Mucosa of stomach (tissue), 1 donor: ENCODE measurements at regions not wholly inside any gene's neighbourhood (a gene's known extent, or its start where the extent isn't known, plus 50 kb on each side); places are given as distances from the start of the nearest gene placed in this dataset.

ENCODE experiments used
- H3K27me3 ChIP-seq: one replicate; pipeline ENCODE4 v1.7.0; 2013; ENCODE audit warnings: mild to moderate bottlenecking, low read length; ENCODE audit not compliant: control insufficient read depth, insufficient read depth
- H3K36me3 ChIP-seq: one replicate; pipeline ENCODE4 v1.7.0; 2013; ENCODE audit warnings: low read length; ENCODE audit not compliant: control insufficient read depth, insufficient read depth
- H3K4me1 ChIP-seq: one replicate; pipeline ENCODE4 v1.7.0; 2013; ENCODE audit warnings: mild to moderate bottlenecking, low read length; ENCODE audit not compliant: control insufficient read depth, insufficient read depth
- H3K4me3 ChIP-seq: one replicate; pipeline ENCODE4 v1.7.0; 2013; ENCODE audit warnings: low read length
- H3K9ac ChIP-seq: one replicate; pipeline ENCODE4 v1.7.0; 2013; ENCODE audit warnings: mild to moderate bottlenecking, low read length, moderate library complexity
- H3K9me3 ChIP-seq: one replicate; pipeline ENCODE4 v1.7.0; 2013; ENCODE audit warnings: mild to moderate bottlenecking, low read length, moderate library complexity; ENCODE audit not compliant: control insufficient read depth
- donor health status: Pancreatic carcinoma.

- H3K9me3 ChIP-seq = no peaks in the 10 kb centered on the region
- no peaks in the 10 kb centered on the region for H3K27me3 ChIP-seq
- H3K36me3 ChIP-seq = no peaks in the 10 kb centered on the region
Observed at GRCh38 chr1:87555366-87555765, 226.7 kb downstream of the LMO4 start.

GRCh38 chr1:87556326-87556725, 227.6 kb downstream of the LMO4 start:
- Histone ChIP-seq H3K4me3 (no peak overlapping the region), H3K4me1 (no peaks in the 10 kb centered on the region), H3K9ac (no peak overlapping the region), H3K27me3 (no peaks in the 10 kb centered on the region), H3K36me3 (no peaks in the 10 kb centered on the region), H3K9me3 (no peaks in the 10 kb centered on the region)

More at GRCh38 chr1:87555366-87555765, 226.7 kb downstream of the LMO4 start:
- no peak overlapping the region for H3K4me3 ChIP-seq
- H3K9ac ChIP-seq = no peak overlapping the region
- no peaks in the 10 kb centered on the region for H3K4me1 ChIP-seq

- Histone ChIP-seq H3K27me3 (no peaks in the 10 kb centered on the region), H3K36me3 (no peaks in the 10 kb centered on the region), H3K4me3 (no peak overlapping the region)
Observed at GRCh38 chr1:87558921-87559320, 230.2 kb downstream of the LMO4 start.

GRCh38 chr1:87560137-87560536, 231.5 kb downstream of the LMO4 start:
- no peaks in the 10 kb centered on the region for H3K27me3 ChIP-seq
- H3K9me3 ChIP-seq = no peaks in the 10 kb centered on the region
- no peak overlapping the region for H3K9ac ChIP-seq
- H3K4me3 ChIP-seq = no peak overlapping the region
- H3K36me3 ChIP-seq = no peaks in the 10 kb centered on the region
- no peaks in the 10 kb centered on the region for H3K4me1 ChIP-seq

More at GRCh38 chr1:87558921-87559320, 230.2 kb downstream of the LMO4 start:
- Histone ChIP-seq H3K9ac (no peak overlapping the region), H3K4me1 (no peaks in the 10 kb centered on the region), H3K9me3 (no peaks in the 10 kb centered on the region)

GRCh38 chr1:87560601-87561360, 232.1 kb downstream of the LMO4 start:
- H3K27me3 ChIP-seq = no peaks in the 10 kb centered on the region
- H3K4me1 ChIP-seq = no peaks in the 10 kb centered on the region
- H3K9me3 ChIP-seq = no peaks in the 10 kb centered on the region
- no peaks in the 10 kb centered on the region for H3K36me3 ChIP-seq
- H3K9ac ChIP-seq = no peak overlapping the region
- no peak overlapping the region for H3K4me3 ChIP-seq

- no peaks in the 10 kb centered on the region for H3K9me3 ChIP-seq
- H3K4me1 ChIP-seq = no peaks in the 10 kb centered on the region
- no peak overlapping the region for H3K9ac ChIP-seq
- no peaks in the 10 kb centered on the region for H3K27me3 ChIP-seq
- no peaks in the 10 kb centered on the region for H3K36me3 ChIP-seq
- no peak overlapping the region for H3K4me3 ChIP-seq
Observed at GRCh38 chr1:87563211-87563610, 234.5 kb downstream of the LMO4 start.

- Histone ChIP-seq H3K9ac (no peak overlapping the region), H3K4me1 (no peaks in the 10 kb centered on the region), H3K36me3 (no peaks in the 10 kb centered on the region), H3K4me3 (no peak overlapping the region), H3K9me3 (no peaks in the 10 kb centered on the region), H3K27me3 (no peaks in the 10 kb centered on the region)
Observed at GRCh38 chr1:87565861-87566260, 237.2 kb downstream of the LMO4 start.

- no peaks in the 10 kb centered on the region for H3K9me3 ChIP-seq
- no peak overlapping the region for H3K9ac ChIP-seq
- no peak overlapping the region for H3K4me3 ChIP-seq
- H3K27me3 ChIP-seq = no peaks in the 10 kb centered on the region
- H3K36me3 ChIP-seq = no peaks in the 10 kb centered on the region
- H3K4me1 ChIP-seq = no peaks in the 10 kb centered on the region
Observed at GRCh38 chr1:87568005-87568404, 239.3 kb downstream of the LMO4 start.

GRCh38 chr1:87568911-87569310, 240.2 kb downstream of the LMO4 start:
- no peaks in the 10 kb centered on the region for H3K9me3 ChIP-seq
- H3K27me3 ChIP-seq = no peaks in the 10 kb centered on the region
- no peak overlapping the region for H3K9ac ChIP-seq
- H3K36me3 ChIP-seq = no peaks in the 10 kb centered on the region
- H3K4me1 ChIP-seq = no peaks in the 10 kb centered on the region
- no peak overlapping the region for H3K4me3 ChIP-seq

GRCh38 chr1:87572008-87572407, 243.3 kb downstream of the LMO4 start:
- Histone ChIP-seq H3K9ac (no peak overlapping the region), H3K4me1 (no peaks in the 10 kb centered on the region), H3K36me3 (no peaks in the 10 kb centered on the region), H3K4me3 (no peak overlapping the region), H3K9me3 (no peaks in the 10 kb centered on the region), H3K27me3 (no peaks in the 10 kb centered on the region)

- H3K4me1 ChIP-seq = no peaks in the 10 kb centered on the region
- H3K27me3 ChIP-seq = no peaks in the 10 kb centered on the region
- H3K36me3 ChIP-seq = no peaks in the 10 kb centered on the region
Observed at GRCh38 chr1:87572891-87573290, 244.2 kb downstream of the LMO4 start.

GRCh38 chr1:87575528-87575927, 246.8 kb downstream of the LMO4 start:
- Histone ChIP-seq H3K4me1 (no peaks in the 10 kb centered on the region), H3K27me3 (no peaks in the 10 kb centered on the region), H3K9ac (no peak overlapping the region), H3K36me3 (no peaks in the 10 kb centered on the region), H3K9me3 (no peaks in the 10 kb centered on the region), H3K4me3 (no peak overlapping the region)

More at GRCh38 chr1:87572891-87573290, 244.2 kb downstream of the LMO4 start:
- H3K9ac ChIP-seq = no peak overlapping the region
- H3K9me3 ChIP-seq = no peaks in the 10 kb centered on the region
- no peak overlapping the region for H3K4me3 ChIP-seq

GRCh38 chr1:87578464-87578863, 249.8 kb downstream of the LMO4 start:
- Histone ChIP-seq H3K9me3 (no peaks in the 10 kb centered on the region), H3K4me3 (no peak overlapping the region), H3K4me1 (no peaks in the 10 kb centered on the region), H3K36me3 (no peaks in the 10 kb centered on the region), H3K27me3 (no peaks in the 10 kb centered on the region), H3K9ac (no peak overlapping the region)
